ENCODE measurements at regions not wholly inside any gene's neighbourhood (a gene's known extent, or its start where the extent isn't known, plus 50 kb on each side); places are given as distances from the start of the nearest gene placed in this dataset.
"Not testable (repeated sequence)": the region's sequence is repeated elsewhere in the genome, so short reads cannot be mapped to it uniquely, and the experiment has no call there.

DNA sequence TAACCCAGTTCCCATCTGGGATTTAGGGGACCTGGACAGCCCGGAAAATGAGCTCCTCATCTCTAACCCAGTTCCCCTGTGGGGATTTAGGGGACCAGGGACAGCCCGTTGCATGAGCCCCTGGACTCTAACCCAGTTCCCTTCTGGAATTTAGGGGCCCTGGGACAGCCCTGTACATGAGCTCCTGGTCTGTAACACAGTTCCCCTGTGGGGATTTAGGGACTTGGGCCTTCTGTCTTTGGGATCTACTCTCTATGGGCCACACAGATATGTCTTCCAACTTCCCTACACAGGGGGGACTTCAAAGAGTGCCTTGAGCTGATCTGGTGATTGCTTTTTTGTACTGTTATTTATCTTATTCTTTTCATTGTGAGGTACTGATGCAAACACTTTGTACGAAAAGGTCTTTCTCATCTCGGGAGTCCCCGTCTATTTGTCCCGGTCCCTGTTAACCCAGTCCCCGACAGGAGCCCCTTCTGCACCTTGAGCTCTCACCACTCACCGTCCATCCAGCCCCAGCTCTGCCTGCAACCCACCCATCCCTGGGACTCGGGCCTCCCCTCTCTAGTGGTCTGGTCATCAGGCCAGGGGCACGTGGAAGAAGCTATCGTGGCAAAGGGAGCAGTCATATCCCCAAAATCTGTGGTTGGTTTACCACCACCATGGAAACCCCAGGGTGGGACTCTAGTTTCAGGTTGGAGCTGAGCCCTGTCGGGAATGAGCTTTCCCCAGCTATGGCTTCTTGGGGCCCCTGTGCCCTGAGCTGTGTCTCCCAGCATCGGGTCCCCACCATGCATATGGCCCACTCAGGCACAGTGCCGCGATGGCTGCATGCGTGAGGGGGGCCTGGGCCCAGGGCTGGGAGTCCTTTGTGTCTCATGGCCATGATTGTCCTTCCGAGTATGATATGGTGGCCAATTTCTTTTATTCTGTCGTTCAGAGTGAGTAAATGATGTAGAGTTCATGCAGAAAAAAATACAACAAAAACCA, 270.4 kb upstream of the PLCXD1 start:
- not testable (repeated sequence) for DNase-seq (ENCODE audit: insufficient read length, low spot score); FAIRE-seq

DNA sequence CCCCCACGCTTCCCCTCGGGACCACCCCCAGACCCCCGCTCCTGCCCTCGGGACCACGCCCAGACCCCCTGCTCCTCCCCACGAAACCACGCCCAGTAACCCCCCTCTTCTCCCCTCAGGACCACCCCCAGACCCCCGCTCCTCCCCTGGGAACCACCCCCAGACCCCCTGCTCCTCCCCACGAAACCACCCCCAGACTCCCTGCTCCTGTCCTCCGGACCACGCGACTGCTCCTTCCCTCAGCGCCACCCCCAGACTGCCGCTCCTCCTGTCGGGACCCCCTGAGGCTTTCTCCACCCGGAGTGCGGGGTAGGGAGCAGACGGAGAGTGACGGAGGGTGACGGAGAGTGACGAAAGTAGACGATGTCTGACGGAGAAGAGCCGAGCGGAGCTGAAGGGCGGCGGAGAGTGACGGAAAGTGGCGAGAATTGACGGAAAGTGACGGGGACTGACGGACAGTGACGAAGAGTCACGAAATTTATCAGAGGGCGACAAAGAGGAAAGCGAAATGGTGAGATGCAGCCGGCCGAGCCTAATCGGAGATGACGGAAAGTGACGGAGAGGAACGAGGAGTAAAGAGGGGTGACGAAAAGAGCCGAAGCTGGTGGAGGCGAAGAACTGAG, 267.2 kb upstream of the PLCXD1 start:
- FAIRE-seq; DNase-seq (ENCODE audit: insufficient read length, low spot score): not testable (repeated sequence)

DNA sequence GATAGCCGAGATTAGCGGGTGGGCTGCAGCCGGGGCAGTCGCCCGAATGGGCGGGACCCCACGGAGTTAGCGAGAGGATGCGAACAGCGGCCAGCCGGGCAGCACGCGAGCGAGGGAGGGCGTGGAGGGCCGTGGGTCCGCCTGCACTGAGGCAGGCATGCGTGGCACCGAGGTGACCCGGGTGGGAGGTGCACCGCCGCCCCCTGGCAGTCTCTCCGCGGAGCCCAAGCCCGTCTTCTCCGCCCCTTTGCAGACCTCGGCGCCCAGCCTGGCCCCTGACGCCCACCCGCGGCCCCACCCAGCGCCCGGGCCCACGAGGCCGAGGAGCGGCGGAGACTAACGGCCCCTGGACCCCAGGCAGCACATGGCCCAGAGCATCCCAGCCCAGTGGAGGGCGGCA, 266.7 kb upstream of the PLCXD1 start:
- not testable (repeated sequence) for FAIRE-seq; DNase-seq (ENCODE audit: insufficient read length, low spot score)

DNA sequence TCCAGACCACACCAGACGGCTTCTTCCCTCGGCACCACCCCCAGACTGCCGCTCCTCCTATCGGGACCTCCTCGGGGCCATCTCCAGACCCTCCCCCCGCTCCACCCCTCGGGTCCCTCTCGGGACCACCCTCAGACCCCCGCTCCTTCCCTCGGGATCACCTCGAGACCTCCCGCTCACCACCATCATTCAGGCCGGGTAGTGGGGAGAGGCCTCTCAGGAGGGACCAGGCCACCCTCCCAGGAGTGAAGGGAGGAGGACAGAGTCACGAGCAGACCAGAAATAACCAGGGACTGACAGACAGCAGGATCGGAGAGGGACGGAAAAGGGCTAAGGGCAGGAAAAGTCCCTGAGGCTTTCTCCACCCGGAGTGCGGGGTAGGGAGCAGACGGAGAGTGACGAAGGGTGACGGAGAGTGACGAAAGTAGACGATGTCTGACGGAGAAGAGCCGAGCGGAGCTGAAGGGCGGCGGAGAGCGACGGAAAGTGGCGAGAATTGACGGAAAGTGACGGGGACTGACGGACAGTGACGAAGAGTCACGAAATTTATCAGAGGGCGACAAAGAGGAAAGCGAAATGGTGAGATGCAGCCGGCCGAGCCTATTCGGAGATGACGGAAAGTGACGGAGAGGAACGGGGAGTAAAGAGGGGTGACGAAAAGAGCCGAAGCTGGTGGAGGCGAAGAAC, 262.3 kb upstream of the PLCXD1 start:
- peak; percentile 97 for FAIRE-seq
- not testable (repeated sequence) for DNase-seq (ENCODE audit: insufficient read length, low spot score)

DNA sequence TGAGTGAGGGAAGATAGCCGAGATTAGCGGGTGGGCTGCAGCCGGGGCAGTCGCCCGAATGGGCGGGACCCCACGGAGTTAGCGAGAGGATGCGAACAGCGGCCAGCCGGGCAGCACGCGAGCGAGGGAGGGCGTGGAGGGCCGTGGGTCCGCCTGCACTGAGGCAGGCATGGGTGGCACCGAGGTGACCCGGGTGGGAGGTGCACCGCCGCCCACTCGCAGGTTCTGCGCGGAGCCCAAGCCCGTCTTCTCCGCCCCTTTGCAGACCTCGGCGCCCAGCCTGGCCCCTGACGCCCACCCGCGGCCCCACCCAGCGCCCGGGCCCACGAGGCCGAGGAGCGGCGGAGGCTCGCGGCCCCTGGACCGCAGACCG, 261.7 kb upstream of the PLCXD1 start:
- DNase-seq (ENCODE audit: insufficient read length, low spot score); FAIRE-seq: not testable (repeated sequence)

DNA sequence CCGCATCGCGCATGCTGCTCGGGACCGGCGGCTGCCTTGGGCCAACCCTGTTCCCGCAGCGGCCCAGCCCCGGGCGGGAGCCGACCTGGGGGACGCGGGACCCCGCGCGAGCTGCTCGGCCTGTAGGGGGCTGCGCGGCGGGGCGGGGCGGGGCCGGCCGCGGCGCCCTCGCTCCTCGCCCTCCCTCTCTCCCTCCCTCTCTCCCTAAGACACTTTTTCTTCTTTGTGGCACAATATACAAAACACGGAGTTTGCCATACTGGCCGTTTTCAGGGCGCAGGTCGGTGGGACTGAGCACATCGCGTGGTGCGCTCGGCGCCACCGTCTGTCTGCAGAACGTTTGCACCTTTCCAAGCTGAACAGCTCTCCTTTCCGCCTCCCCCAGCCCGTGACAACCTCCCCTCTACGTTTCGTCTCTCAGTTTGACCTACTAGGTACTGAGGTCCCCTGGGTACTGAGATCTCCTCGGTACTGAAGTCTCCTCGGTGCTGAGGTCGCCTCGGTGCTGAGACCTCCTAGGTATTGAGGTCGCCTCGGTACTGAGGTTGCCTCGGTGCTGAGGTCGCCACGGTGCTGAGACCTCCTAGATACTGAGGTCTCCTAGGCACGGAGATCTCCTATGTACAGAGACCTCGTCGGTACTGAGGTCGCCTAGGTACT, 261.1 kb upstream of the PLCXD1 start:
- DNase-seq (ENCODE audit: insufficient read length, low spot score) (no peak), FAIRE-seq (peak; percentile 73)
- TF ChIP-seq POLR2A (IDR thresholded peaks at IDR 0.05; ENCODE audit: low read depth, low read length), result no peak

DNA sequence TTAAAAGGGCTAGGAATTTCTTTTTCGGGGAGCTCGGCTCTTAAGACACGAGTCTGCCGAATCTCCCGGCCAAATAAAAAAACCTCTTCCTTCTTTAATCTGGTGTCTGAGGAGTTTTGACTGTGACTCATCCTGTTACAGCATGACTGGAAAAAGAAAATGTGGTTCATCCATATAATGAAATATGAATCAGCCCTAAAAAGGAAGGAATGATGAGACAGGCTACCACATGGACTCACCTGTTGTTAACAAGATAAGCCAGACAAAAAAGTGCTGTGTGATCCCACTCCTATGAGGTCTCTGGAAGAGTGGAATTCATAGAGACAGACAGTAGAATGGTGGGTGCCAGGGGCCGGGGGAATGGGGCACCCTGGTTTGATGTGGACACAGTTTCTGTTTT, 257.0 kb upstream of the PLCXD1 start:
- DNase-seq (ENCODE audit: insufficient read length, low spot score); FAIRE-seq: not testable (repeated sequence)

All from GM12891 (cell line).